H1 (cell line): ENCODE measurements at regions not wholly inside any gene's neighbourhood (a gene's known extent, or its start where the extent isn't known, plus 50 kb on each side); places are given as distances from the start of the nearest gene placed in this dataset.

Experiments used
- CTCF ChIA-PET: fragments of 300-600 bp; sonication (Branson Sonifier 250); formaldehyde crosslinking; loops from one replicate; lab custom pipeline; 2021; ENCODE audit not compliant: partially characterized antibody; lab: Charles Lee
- POLR2A ChIA-PET: fragments of 300-600 bp; sonication (Branson Sonifier 250); formaldehyde crosslinking; loops from one replicate; lab custom pipeline; 2021; ENCODE audit warnings: inconsistent platforms; ENCODE audit not compliant: partially characterized antibody; lab: Charles Lee
- DNase-seq, 2 experiments: peaks; one replicate each; pipeline versions ENCODE4 v3.0.0 to v3.0.0-alpha.2; 2010 to 2022; ENCODE audit warnings: low spot score in 2 of 2, low read depth in 1 of 2, mixed read lengths in 1 of 2
- FAIRE-seq: peaks from 2 replicates; lab custom pipeline; 2011; peaks lifted over from hg19 to GRCh38; lab: Jason Lieb, UNC
- H2AFZ ChIP-seq: 2 replicates; pipeline ENCODE4 v1.8.1; 2012; ENCODE audit warnings: low read length, inconsistent platforms
- H2AK5ac ChIP-seq: 2 replicates; pipeline ENCODE4 v1.6.1; 2013; ENCODE audit warnings: low read depth, low read length
- H2BK120ac ChIP-seq: replicated peaks from 2 replicates; pipeline ENCODE3; 2013; ENCODE audit warnings: low read depth, low read length, inconsistent platforms
- H2BK12ac ChIP-seq: 2 replicates; pipeline ENCODE4 v1.6.1; 2013; ENCODE audit warnings: low read depth, low read length
- H2BK15ac ChIP-seq: 2 replicates; pipeline ENCODE4 v1.6.1; 2013; ENCODE audit warnings: low read length
- H2BK20ac ChIP-seq: 2 replicates; pipeline ENCODE4 v1.6.1; 2013; ENCODE audit warnings: low read length
- H2BK5ac ChIP-seq: 2 replicates; pipeline ENCODE4 v1.6.1; 2013; ENCODE audit warnings: low read depth, low read length
- H3K14ac ChIP-seq: 2 replicates; pipeline ENCODE4 v1.6.1; 2013; ENCODE audit warnings: inconsistent platforms; ENCODE audit not compliant: insufficient read length
- H3K18ac ChIP-seq: 2 replicates; pipeline ENCODE4 v1.6.1; 2013; ENCODE audit warnings: low read length; ENCODE audit errors: extremely low read depth
- H3K23ac ChIP-seq: 2 replicates; pipeline ENCODE4 v1.6.1; 2013; ENCODE audit warnings: inconsistent platforms; ENCODE audit not compliant: insufficient read length
- H3K23me2 ChIP-seq: 2 replicates; pipeline ENCODE4 v1.6.1; 2013; ENCODE audit warnings: low read depth, low read length
- H3K27ac ChIP-seq: 2 replicates; pipeline ENCODE4 v1.6.1; 2011; ENCODE audit warnings: low read depth, low read length, inconsistent platforms
- H3K27me3 ChIP-seq, 4 experiments: replicated peaks in 1 of 4; 1 replicate in 1 of 4; 2 replicates in 3 of 4; pipeline versions ENCODE4 v1.6.1 to v1.8.1; 2011 to 2013; ENCODE audit warnings: low read length in 3 of 4, mild to moderate bottlenecking in 3 of 4, inconsistent platforms in 2 of 4, mixed read lengths in 2 of 4, moderate library complexity in 1 of 4; ENCODE audit not compliant: control insufficient read depth in 3 of 4, insufficient read depth in 3 of 4; ENCODE audit errors: extremely low read depth in 1 of 4
- H3K36me3 ChIP-seq, 4 experiments: 2 replicates each; pipeline versions ENCODE4 v1.6.1 to v1.8.1; 2011 to 2013; ENCODE audit warnings: mild to moderate bottlenecking in 4 of 4, low read length in 3 of 4, moderate library complexity in 2 of 4, control low read depth in 1 of 4, inconsistent platforms in 1 of 4; ENCODE audit not compliant: insufficient read depth in 4 of 4, control insufficient read depth in 2 of 4
- H3K4ac ChIP-seq: replicated peaks from 2 replicates; pipeline ENCODE3; 2013; ENCODE audit warnings: low read length, low read depth, mixed read lengths, inconsistent platforms; ENCODE audit not compliant: insufficient read length
- H3K4me1 ChIP-seq, 4 experiments: replicated peaks in 1 of 4; 1 replicate in 1 of 4; 2 replicates in 3 of 4; pipeline versions ENCODE4 v1.6.1 to v1.8.1; 2011 to 2013; ENCODE audit warnings: low read length in 3 of 4, inconsistent platforms in 2 of 4, mixed read lengths in 1 of 4; ENCODE audit not compliant: insufficient read depth in 4 of 4, control insufficient read depth in 3 of 4
- H3K4me2 ChIP-seq, 2 experiments: 2 replicates each; pipeline versions ENCODE4 v1.6.1 to v1.8.1; 2011 to 2013; ENCODE audit warnings: low read depth in 2 of 2, low read length in 2 of 2, control low read depth in 1 of 2, inconsistent platforms in 1 of 2, mild to moderate bottlenecking in 1 of 2; ENCODE audit not compliant: insufficient read depth in 1 of 2
- H3K4me3 ChIP-seq, 4 experiments: fragments of 200-600, 300-600 bp in 1 of 4; sonication (generic), shearing (Covaris generic), sonication (Bioruptor Twin) in 1 of 4; 2 replicates each; pipeline versions ENCODE4 v1.5.1 to v1.8.1; 2011 to 2016; ENCODE audit warnings: low read length in 4 of 4, low read depth in 3 of 4, control low read depth in 2 of 4, inconsistent platforms in 2 of 4, mild to moderate bottlenecking in 2 of 4, mixed read lengths in 1 of 4, moderate library complexity in 1 of 4; ENCODE audit not compliant: insufficient read depth in 2 of 4; ENCODE audit errors: extremely low read depth in 1 of 4
- H3K56ac ChIP-seq: replicated peaks from 2 replicates; pipeline ENCODE3; 2013; ENCODE audit warnings: low read depth, mild to moderate bottlenecking, mixed read lengths, low read length, inconsistent platforms; ENCODE audit not compliant: insufficient read length
- H3K79me1 ChIP-seq: 2 replicates; pipeline ENCODE4 v1.6.1; 2013; ENCODE audit warnings: low read depth, low read length, control low read depth
- H3K79me2 ChIP-seq, 2 experiments: 2 replicates each; pipeline versions ENCODE4 v1.6.1 to v1.8.1; 2012 to 2013; ENCODE audit warnings: low read length in 2 of 2, mild to moderate bottlenecking in 2 of 2, inconsistent platforms in 1 of 2; ENCODE audit not compliant: insufficient read depth in 2 of 2, control insufficient read depth in 1 of 2
- H3K9ac ChIP-seq, 4 experiments: replicated peaks in 1 of 4; 1 replicate in 1 of 4; 2 replicates in 3 of 4; pipeline versions ENCODE4 v1.6.1 to v1.8.1; 2011 to 2013; ENCODE audit warnings: low read depth in 3 of 4, low read length in 3 of 4, control low read depth in 2 of 4, mild to moderate bottlenecking in 2 of 4, moderate library complexity in 2 of 4, inconsistent platforms in 1 of 4; ENCODE audit errors: extremely low read depth in 1 of 4
- H3K9me3 ChIP-seq, 2 experiments: 2 replicates each; pipeline versions ENCODE4 v1.6.1 to v1.8.1; 2012 to 2013; ENCODE audit warnings: mild to moderate bottlenecking in 2 of 2, moderate library complexity in 2 of 2, control low read depth in 1 of 2, inconsistent platforms in 1 of 2, low read depth in 1 of 2, low read length in 1 of 2, mixed read lengths in 1 of 2; ENCODE audit not compliant: insufficient read depth in 2 of 2
- H4K20me1 ChIP-seq, 2 experiments: replicated peaks in 1 of 2; 2 replicates each; pipeline versions ENCODE3 to v1.8.1; 2011 to 2013; ENCODE audit warnings: inconsistent platforms in 2 of 2, low read length in 2 of 2, mild to moderate bottlenecking in 1 of 2; ENCODE audit not compliant: insufficient read depth in 2 of 2, control insufficient read depth in 1 of 2
- H4K5ac ChIP-seq: 2 replicates; pipeline ENCODE4 v1.6.1; 2013; ENCODE audit warnings: low read length, low read depth, mixed read lengths, inconsistent platforms; ENCODE audit not compliant: insufficient read length
- H4K8ac ChIP-seq: 2 replicates; pipeline ENCODE4 v1.8.0; 2013; ENCODE audit warnings: mild to moderate bottlenecking, moderate library complexity, low read length, inconsistent platforms; ENCODE audit not compliant: insufficient read depth; ENCODE audit errors: extremely low read depth
- H4K91ac ChIP-seq: replicated peaks from 2 replicates; pipeline ENCODE3; 2013; ENCODE audit warnings: low read length, mixed read lengths, inconsistent platforms; ENCODE audit not compliant: insufficient read length
- CEBPB ChIP-seq: IDR thresholded peaks from 2 replicates; pipeline ENCODE4 v1.6.1; 2012; ENCODE audit warnings: low read depth, low read length
- EZH2 ChIP-seq: fragments of 200-600 bp; sonication (generic); IDR thresholded peaks from 2 replicates; pipeline ENCODE4 v1.7.1; 2012; ENCODE audit warnings: low read depth, mild to moderate bottlenecking, moderate library complexity, low read length, inconsistent platforms; ENCODE audit not compliant: severe bottlenecking
- FOSL1 ChIP-seq: IDR thresholded peaks from 2 replicates; pipeline ENCODE4 v1.6.1; 2011; ENCODE audit warnings: mild to moderate bottlenecking, low read depth, low read length, moderate library complexity; ENCODE audit not compliant: insufficient read depth
- HDAC6 ChIP-seq: IDR thresholded peaks from one replicate; pipeline ENCODE4 v1.7.1; 2012; ENCODE audit warnings: low read depth, mild to moderate bottlenecking, inconsistent platforms, low read length, moderate library complexity
- JUN ChIP-seq: IDR thresholded peaks from 2 replicates; pipeline ENCODE4 v1.6.1; 2011; ENCODE audit warnings: low read depth, mild to moderate bottlenecking, improper control_type of control experiment, low read length
- KDM1A ChIP-seq: fragments of 200-600, 300-600 bp; sonication (generic); IDR thresholded peaks from 2 replicates; pipeline ENCODE4 v1.7.1; 2016; ENCODE audit warnings: mild to moderate bottlenecking, low read length, borderline replicate concordance
- NANOG ChIP-seq: IDR thresholded peaks from 2 replicates; pipeline ENCODE4 v1.6.1; 2011; ENCODE audit warnings: low read length, low read depth, mild to moderate bottlenecking, inconsistent platforms; ENCODE audit not compliant: insufficient read depth, poor library complexity, severe bottlenecking
- POU5F1 ChIP-seq: IDR thresholded peaks from 2 replicates; pipeline ENCODE4 v1.6.1; 2011; ENCODE audit warnings: low read depth, mild to moderate bottlenecking, low read length, moderate library complexity
- RNF2 ChIP-seq: fragments of 200-900, 300-1000 bp; sonication (generic); IDR thresholded peaks from 2 replicates; pipeline ENCODE4 v1.7.1; 2016; ENCODE audit warnings: borderline replicate concordance, low read depth, mild to moderate bottlenecking, antibody characterized with exemption, low read length; ENCODE audit not compliant: poor library complexity, severe bottlenecking; ENCODE audit errors: missing control alignments
- SIN3A ChIP-seq, 2 experiments: IDR thresholded peaks in 1 of 2; conservative IDR thresholded peaks in 1 of 2; 2 replicates each; pipeline ENCODE4 v1.6.1; 2011 to 2012; ENCODE audit warnings: low read length in 2 of 2, improper control_type of control experiment in 1 of 2, low read depth in 1 of 2, mild to moderate bottlenecking in 1 of 2
- USF2 ChIP-seq: IDR thresholded peaks from 2 replicates; pipeline ENCODE4 v1.6.1; 2011; ENCODE audit warnings: low read length, improper control_type of control experiment
- WGBS, 2 experiments: shearing (Covaris generic) in 1 of 2; methylation state at CpG; one replicate each; pipeline versions ENCODE4 v1.1.6 to v1.1.7; 2013 to 2015; ENCODE audit warnings: low lambda C conversion rate in 2 of 2, mixed read lengths in 2 of 2, inconsistent platforms in 1 of 2, low coverage in 1 of 2, missing lambda C conversion rate in 1 of 2; ENCODE audit not compliant: insufficient replicate concordance in 2 of 2, insufficient coverage in 1 of 2, insufficient read length in 1 of 2; ENCODE audit errors: extremely low coverage in 1 of 2, missing lambda C conversion rate in 1 of 2; 5-methylcytosine and 5-hydroxymethylcytosine counted together

GRCh38 chr1:78322928-78323680 is 167.7 kb upstream of the PTGFR start:
- TF ChIP-seq USF2 (no peak), JUN (no peak), EZH2 (no peak), CEBPB (no peak), POU5F1 (no peak), FOSL1 (no peak), NANOG (no peak), SIN3A (conservative IDR thresholded peaks at IDR 0.05 in 1 of 2, IDR thresholded peaks at IDR 0.05 in 1 of 2; ENCODE audit: low read depth in 1 of 2, low read length in 2 of 2) (no peak), KDM1A (no peak), RNF2 (no peak), HDAC6 (no peak)
- H3K23me2 ChIP-seq: no peaks in the 10 kb centered on the region
- H3K4me1 ChIP-seq: no peaks in the 10 kb centered on the region
- FAIRE-seq (no peak), DNase-seq (no peak)
- H4K20me1 ChIP-seq: no peaks in the 10 kb centered on the region
- H3K14ac ChIP-seq: no peak overlapping the region
- no peak overlapping the region for H2BK5ac ChIP-seq
- H3K79me2 ChIP-seq: no peaks in the 10 kb centered on the region
- no peak overlapping the region for H3K27ac ChIP-seq
- no peak overlapping the region for H3K4me2 ChIP-seq
- no peak overlapping the region for H3K23ac ChIP-seq
- H3K56ac ChIP-seq: no peak overlapping the region
- ChIA-PET POLR2A (no interaction called here), CTCF (interaction anchor here (4.7 kb wide), 1 partner anchor 11 kb away, joined by 33 read pairs; no protein-coding TSS in a partner anchor)
- H4K8ac ChIP-seq: no peak overlapping the region
- no peaks in the 10 kb centered on the region for H3K79me1 ChIP-seq
- H3K27me3 ChIP-seq: peaks cover 0 to 1% (median 0%) of the 10 kb centered on the region in 4 experiments; a peak in 1 of 7 replicates
- H2BK120ac ChIP-seq: no peak overlapping the region
- H3K18ac ChIP-seq: no peak overlapping the region
- H2AK5ac ChIP-seq: no peak overlapping the region
- WGBS, 2 experiments: 80% methylated on average over 2 of the region's 2 CpGs; no CpG with 5 or more reads in 1 of the 2 experiments
- no peak overlapping the region for H4K91ac ChIP-seq
- H3K4ac ChIP-seq: no peak overlapping the region
- H3K36me3 ChIP-seq: no peaks in the 10 kb centered on the region
- H2AFZ ChIP-seq: no peak overlapping the region
- H4K5ac ChIP-seq: no peak overlapping the region
- no peak overlapping the region for H2BK20ac ChIP-seq
- H3K9me3 ChIP-seq: no peaks in the 10 kb centered on the region
- no peak overlapping the region for H2BK12ac ChIP-seq
- no peak overlapping the region for H3K4me3 ChIP-seq
- H3K9ac ChIP-seq: no peak overlapping the region
- H2BK15ac ChIP-seq: no peak overlapping the region
